Inferior parietal cortex (tissue), 1 donor: ENCODE measurements at regions not wholly inside any gene's neighbourhood (a gene's known extent, or its start where the extent isn't known, plus 50 kb on each side); places are given as distances from the start of the nearest gene placed in this dataset.

Experiments used
- DNase-seq: peaks from one replicate; pipeline ENCODE4 v3.0.0-alpha.2; 2016; ENCODE audit errors: extremely low spot score

DNA sequence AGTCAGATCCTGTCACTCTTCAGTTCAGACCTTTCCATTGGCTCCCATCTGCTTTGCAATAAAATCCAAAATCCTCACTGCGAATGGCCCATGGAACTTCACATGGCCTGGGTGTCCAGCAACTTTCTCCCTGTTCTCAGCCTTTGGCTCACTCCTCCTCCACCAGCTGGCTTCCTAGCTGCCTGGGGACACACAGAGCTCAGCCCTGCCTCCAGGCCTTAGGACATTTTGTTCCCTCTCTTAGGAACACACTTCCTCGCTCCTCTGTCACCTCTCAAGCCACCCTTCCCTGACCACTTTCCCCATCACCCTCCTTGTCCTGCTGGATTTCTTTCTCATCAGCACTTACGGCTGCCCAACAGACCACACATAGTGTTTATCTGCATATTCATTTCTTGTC, 419.6 kb downstream of the MED13L start:
- no peak for DNase-seq

DNA sequence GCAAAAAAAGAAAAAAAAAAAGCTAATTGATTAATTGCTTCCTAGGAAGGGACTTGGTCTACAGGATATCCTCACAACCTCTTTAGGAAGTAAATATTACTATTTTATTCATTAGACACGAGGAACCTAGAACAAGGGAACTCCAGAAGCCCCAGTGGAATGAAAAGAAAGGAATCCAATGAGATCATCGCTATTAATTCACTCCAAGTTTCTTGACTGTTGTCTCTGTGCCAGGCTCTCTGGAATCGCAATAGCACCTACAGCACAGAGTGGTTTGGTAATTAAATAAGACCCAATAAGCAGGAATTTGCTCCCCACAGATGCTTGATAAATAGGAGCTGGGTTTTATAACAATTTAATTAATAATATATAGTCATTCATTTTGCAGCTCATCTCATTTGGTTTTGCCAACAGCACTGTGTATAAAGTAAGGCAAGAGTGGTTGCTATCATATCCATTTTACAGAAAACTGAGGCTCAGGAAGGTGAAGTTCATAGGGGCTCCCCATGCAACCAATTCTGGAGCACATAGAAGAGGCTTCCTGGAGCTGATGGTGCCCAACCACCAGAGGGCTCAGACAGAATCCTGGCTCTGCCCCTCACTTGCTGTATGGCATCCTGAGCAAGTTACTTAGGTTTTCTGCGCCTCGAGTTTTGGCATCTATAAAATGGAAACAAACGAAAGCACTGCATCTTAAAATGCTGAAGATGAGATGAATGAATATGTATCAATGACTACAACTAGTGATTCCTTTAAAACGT, 420.2 kb downstream of the MED13L start:
- DNase-seq = no peak

DNA sequence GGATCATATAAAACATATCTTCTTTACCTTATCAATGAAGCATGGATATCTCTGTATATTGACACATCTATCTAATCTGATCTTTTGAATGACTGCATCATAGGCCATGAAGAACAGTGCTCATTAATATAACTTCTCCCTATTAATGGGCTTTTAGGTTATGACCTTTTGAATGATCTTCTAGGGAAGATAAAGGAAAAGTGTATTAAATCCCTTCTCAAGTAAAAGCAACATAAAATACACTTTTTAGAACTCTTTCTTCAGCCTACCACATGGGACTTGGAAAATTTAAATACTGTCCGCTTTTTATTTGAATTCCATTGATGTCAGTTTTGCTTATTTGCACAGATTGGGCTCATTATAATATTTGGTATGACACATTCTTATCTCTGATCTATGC, 425.4 kb downstream of the MED13L start:
- DNase-seq = no peak

GRCh38 chr12:115850957-115851356, 426.5 kb downstream of the MED13L start:
- DNase-seq = no peak

GRCh38 chr12:115849262-115849943, 428.1 kb downstream of the MED13L start:
- DNase-seq = no peak

GRCh38 chr12:115847398-115847797, 430.1 kb downstream of the MED13L start:
- DNase-seq = no peak

DNA sequence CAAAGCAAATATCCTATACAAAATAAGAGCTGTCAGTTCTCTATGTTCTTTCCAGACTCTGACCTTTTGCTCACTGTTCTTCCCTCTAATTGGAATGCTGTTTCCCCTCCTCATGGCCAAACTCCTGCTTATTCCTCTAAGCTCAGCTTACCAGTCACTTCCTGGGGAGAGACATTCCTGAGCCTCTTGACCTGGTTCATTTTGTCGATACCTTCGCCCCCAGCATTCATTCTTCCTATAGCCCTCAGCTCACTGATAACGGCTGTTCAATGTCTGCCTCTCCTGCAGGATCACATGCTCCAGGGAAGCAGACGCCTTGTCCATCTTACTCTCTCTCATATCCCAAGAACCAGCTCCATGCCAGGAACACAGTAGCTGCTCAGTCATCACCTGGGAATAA, 431.0 kb downstream of the MED13L start:
- no peak for DNase-seq

DNA sequence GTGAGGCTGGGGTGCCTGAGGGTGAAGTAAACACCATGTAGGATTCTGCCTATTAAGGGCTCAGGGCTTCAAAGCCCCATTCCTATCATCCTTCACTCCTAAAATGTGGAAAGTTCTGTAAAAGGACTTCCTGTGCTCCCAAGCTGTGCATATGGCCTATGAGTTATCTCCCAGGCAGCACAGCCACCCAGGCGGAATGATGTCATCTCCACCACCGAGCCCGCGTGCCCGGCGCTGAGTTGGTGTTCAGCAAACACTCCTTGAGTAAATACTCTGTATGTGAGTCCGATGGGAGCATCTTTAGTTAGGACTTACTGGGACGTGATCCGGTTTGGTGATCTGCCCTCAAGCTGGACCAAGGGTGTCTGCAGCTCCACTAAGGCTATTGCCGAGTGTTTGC, 437.3 kb downstream of the MED13L start:
- DNase-seq = no peak

DNA sequence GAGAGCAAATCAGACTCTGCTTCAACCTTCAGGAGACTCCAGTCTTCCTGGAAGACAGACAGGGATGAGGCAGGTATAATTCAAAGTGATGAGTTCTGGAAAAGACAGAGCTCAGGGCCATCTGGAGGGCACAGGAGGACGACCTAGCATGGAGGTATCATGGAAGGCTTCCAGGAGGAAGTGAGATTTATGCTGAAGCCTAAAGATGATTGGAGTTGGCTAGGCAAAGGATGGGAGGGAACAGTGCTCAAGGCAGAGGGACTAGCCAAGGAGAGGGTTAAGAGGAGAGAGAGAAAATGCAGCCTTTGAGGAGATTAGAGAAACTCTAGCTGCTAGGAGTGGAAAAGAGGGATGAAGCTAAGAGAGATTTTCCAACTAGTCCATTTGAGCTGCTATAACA, 438.5 kb downstream of the MED13L start:
- DNase-seq = no peak

DNA sequence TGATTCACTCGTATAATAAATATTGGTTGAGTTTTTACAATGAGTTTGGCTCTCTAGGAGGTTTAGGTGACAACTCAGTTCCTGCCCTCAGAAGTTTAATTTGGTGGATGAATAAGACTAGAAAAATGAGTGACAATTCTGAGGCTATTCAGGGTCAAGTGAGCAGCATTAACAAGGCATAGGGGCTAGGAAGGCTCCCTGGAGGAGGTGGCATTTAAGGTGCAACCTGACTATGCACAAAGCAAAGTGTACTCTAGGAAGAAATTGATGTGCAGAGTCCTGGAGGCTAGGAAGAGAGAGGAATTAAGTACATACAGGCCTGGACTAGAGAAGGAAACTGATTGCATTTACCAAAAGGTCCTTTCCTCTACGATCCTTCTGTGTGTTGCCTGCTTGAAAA, 440.3 kb downstream of the MED13L start:
- no peak for DNase-seq

DNA sequence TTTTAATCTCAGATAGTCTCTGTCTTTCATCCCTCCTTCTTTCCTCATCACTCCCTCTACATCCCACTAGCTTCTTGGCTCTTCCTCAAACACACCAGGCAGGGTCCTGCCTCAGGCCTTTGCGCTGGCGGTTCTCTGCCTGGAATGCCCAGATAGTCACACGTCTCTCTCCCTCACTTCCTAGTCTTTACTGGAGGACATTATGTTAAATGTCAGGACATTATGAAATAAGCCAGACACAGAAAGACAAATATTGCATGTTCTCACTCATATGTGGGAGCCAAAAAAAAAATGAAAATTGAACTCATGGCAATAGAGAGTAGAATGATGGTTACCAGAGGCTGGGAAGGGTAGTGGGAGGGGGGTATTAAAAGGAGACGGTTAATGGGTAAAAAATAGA, 442.0 kb downstream of the MED13L start:
- DNase-seq = no peak

DNA sequence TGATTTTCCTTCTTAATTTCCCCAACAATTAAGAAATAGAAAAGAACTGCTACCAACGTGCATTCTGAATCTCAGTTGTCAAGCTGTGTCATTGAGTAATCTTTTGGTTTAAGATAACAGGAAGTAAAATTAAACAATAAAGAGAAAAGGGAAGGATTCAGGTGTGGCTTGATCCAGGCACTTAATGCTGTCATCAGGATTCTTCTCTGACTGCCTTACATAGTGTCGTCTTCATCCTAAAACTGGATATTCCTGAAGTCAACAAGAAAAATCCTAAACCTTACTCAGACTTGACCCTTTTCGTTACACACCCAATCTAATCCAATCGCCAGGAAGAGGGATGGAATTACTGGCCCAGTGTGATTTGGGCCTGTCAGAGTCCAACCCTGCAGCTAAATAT, 443.8 kb downstream of the MED13L start:
- no peak for DNase-seq

GRCh38 chr12:115830633-115831032, 446.9 kb downstream of the MED13L start:
- no peak for DNase-seq

GRCh38 chr12:115830070-115830469, 447.4 kb downstream of the MED13L start:
- no peak for DNase-seq

DNA sequence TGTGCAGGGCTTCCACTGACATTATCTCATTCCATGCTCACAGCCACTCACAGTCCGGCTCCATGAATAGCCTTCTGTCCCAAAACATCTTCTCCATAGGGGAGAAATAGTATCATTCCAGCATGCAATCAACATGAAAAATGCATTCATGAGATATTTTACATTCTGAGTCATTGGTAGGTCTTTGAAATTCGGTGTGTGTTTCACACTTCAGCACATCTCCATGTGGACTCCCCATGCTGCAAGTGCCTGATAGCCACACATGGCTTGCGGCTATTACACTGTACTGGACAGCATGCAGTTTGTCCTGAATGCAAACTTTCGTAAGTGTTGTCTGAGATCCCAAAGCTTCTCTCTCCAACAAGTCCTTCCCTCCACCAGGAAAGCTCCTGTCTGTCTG, 449.3 kb downstream of the MED13L start:
- DNase-seq = no peak

DNA sequence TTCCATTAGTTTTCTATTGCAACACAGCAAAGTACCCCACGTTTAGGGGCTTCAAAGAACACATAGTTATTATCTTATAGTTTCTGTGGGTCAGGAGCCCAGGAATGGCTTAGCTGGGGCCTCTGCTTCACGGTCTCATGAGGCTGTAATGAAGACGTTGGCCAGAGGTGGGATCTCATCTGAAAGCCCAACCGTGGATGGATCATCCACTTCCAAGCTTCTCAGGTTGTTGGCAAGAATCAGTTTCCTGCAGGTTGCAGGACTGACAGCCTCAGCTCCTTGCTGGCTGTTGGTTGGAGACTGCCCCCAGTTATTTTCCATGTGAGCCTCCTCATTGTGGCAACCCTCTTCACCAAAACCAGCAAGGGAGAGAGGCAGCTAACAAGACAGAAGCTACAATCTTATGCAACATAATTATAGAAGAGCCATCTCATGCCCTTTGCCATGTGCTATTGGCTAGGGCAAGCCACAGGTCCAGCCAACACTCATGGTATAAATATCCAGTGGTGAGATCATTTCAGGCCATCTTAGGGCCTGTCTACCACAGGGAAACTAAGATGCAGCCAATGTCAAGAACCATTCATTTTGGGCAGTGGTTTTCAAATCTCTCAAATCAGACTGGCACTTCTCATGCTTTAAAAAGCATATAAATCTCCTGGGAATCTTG, 452.4 kb downstream of the MED13L start:
- DNase-seq = no peak

DNA sequence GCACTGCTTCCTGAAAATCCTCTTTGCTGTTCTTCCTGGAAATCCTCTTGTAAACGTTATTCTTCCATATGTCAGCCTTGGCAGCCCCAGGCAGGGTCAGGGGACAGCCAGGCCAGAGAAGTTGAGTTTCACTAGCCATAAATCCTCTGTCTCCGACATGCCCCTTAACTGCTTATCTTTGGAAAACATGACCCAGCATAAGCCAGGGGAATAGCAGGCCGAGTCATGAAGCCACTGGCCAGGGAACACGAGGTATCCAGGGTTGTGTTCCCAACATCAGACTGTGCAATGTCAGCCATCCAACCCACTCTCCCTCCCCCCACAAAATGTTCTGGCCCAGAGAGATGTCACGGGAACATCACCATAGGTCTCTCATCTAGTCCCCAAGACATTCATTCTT, 453.9 kb downstream of the MED13L start:
- DNase-seq = no peak

GRCh38 chr12:115820656-115821055, 456.8 kb downstream of the MED13L start:
- no peak for DNase-seq

DNA sequence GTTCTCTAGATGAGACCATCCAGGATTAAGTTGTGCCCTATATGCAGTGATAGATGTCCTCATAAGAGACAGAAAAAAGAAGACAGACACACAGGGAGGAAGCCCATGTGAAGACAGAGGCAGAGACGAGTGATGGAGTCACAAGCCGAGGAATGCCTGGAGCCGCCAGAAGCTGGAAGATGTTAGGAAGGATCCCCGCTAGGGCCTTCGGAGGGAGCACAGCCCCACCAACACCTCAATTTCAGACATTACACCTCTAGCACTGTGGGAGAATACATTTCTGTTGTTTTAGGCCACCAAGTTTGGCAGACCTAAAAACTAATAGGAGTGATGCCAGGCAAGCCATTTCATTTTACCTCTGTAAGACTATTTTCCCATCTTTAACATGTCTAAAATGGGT, 458.5 kb downstream of the MED13L start:
- DNase-seq = no peak

DNA sequence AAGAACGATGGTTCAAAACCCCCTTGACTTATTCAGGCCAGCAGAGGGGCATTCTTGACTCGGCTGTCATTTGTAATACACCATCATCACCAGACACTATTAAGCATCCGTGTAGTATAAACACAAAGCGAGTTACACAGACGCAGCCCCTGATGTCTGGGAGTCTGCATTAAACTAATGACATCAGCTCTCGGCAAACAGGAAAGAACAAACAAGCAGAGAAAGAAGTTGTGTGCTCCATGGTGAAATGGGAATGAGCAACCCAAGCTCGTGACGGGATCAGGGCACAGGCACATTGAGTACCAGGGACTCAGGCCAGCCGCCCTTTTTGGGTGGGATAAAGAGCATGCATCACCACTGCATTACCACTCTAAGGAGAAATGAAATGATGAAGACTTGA, 460.1 kb downstream of the MED13L start:
- no peak for DNase-seq

DNA sequence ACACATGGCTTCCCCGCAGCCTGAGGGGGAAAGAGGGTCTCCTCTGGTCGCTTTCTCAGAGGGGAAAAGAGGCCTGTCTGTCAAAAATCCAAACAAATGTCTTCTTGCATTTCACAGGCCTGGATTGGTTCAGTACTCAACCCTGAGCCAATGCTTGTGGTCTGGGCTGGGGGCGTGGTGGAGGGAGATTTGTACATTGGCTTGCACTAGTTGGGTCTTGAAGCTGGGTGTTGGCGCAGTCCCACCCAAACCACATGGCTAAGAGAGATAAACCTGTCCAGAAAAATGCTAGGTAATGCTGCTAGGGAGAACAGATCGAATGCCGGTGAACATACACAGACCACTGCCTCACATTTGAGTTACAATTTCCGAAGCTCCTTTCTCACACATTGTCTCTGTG, 461.6 kb downstream of the MED13L start:
- DNase-seq = no peak

- no peak for DNase-seq
Observed at GRCh38 chr12:115813256-115813655, 464.2 kb downstream of the MED13L start.

GRCh38 chr12:115811929-115812328, 465.6 kb downstream of the MED13L start:
- no peak for DNase-seq
